ENCODE measurements at regions not wholly inside any gene's neighbourhood (a gene's known extent, or its start where the extent isn't known, plus 50 kb on each side); places are given as distances from the start of the nearest gene placed in this dataset.
"Not testable (repeated sequence)": the region's sequence is repeated elsewhere in the genome, so short reads cannot be mapped to it uniquely, and the experiment has no call there.

- DNase-seq, H3K4me3 Mint-ChIP-seq, H3K27me3 Mint-ChIP-seq, H3K27ac Mint-ChIP-seq, POLR2A ChIA-PET, H3K36me3 Mint-ChIP-seq, ATAC-seq, H3K4me1 Mint-ChIP-seq, H3K9me3 Mint-ChIP-seq: not testable (repeated sequence)
Measured at GRCh38 chr7:150063195-150063594, 189.4 kb downstream of the ATP6V0E2 start.

- not testable (repeated sequence) for H3K27ac Mint-ChIP-seq, H3K4me3 Mint-ChIP-seq
Measured at GRCh38 chr7:150069555-150070313, 196.0 kb downstream of the ATP6V0E2 start.

GRCh38 chr7:150077543-150077942, 203.8 kb downstream of the ATP6V0E2 start:
- H3K9me3 Mint-ChIP-seq, POLR2A ChIA-PET, H3K4me3 Mint-ChIP-seq, DNase-seq, H3K4me1 Mint-ChIP-seq, H3K27ac Mint-ChIP-seq, ATAC-seq, H3K36me3 Mint-ChIP-seq, H3K27me3 Mint-ChIP-seq: not testable (repeated sequence)

More at GRCh38 chr7:150069555-150070313, 196.0 kb downstream of the ATP6V0E2 start:
- POLR2A ChIA-PET, H3K9me3 Mint-ChIP-seq, H3K4me1 Mint-ChIP-seq, H3K36me3 Mint-ChIP-seq, ATAC-seq, H3K27me3 Mint-ChIP-seq, DNase-seq: not testable (repeated sequence)

- H3K4me3 Mint-ChIP-seq, H3K9me3 Mint-ChIP-seq, DNase-seq, H3K27ac Mint-ChIP-seq, H3K36me3 Mint-ChIP-seq, H3K4me1 Mint-ChIP-seq, ATAC-seq, POLR2A ChIA-PET: not testable (repeated sequence)
- H3K27me3 Mint-ChIP-seq, result peaks cover 10 to 29% (median 17%) of the 10 kb centered on the region in 5 donors
Measured at GRCh38 chr7:150081865-150082264, 208.1 kb downstream of the ATP6V0E2 start.

- H3K4me3 Mint-ChIP-seq, H3K9me3 Mint-ChIP-seq, H3K4me1 Mint-ChIP-seq, ATAC-seq, H3K27ac Mint-ChIP-seq, DNase-seq, H3K36me3 Mint-ChIP-seq, POLR2A ChIA-PET: not testable (repeated sequence)
- H3K27me3 Mint-ChIP-seq, result peaks cover 9 to 24% (median 13%) of the 10 kb centered on the region in 5 donors
Measured at GRCh38 chr7:150084724-150085123, 211.0 kb downstream of the ATP6V0E2 start.

GRCh38 chr7:150087478-150087877, 213.7 kb downstream of the ATP6V0E2 start:
- H3K27ac Mint-ChIP-seq, result not testable (repeated sequence)

GRCh38 chr7:150089139-150089538, 215.4 kb downstream of the ATP6V0E2 start:
- H3K9me3 Mint-ChIP-seq, POLR2A ChIA-PET, ATAC-seq, H3K36me3 Mint-ChIP-seq, H3K27ac Mint-ChIP-seq, H3K4me3 Mint-ChIP-seq, DNase-seq, H3K4me1 Mint-ChIP-seq: not testable (repeated sequence)
- H3K27me3 Mint-ChIP-seq, result peaks cover 8 to 15% (median 12%) of the 10 kb centered on the region in 5 donors

More at GRCh38 chr7:150087478-150087877, 213.7 kb downstream of the ATP6V0E2 start:
- H3K27me3 Mint-ChIP-seq, result peaks cover 8 to 19% (median 12%) of the 10 kb centered on the region in 5 donors
- POLR2A ChIA-PET, H3K36me3 Mint-ChIP-seq, H3K4me1 Mint-ChIP-seq, H3K4me3 Mint-ChIP-seq, H3K9me3 Mint-ChIP-seq, DNase-seq, ATAC-seq: not testable (repeated sequence)

GRCh38 chr7:150090776-150091175, 217.0 kb downstream of the ATP6V0E2 start:
- H3K27me3 Mint-ChIP-seq, H3K27ac Mint-ChIP-seq, ATAC-seq, H3K9me3 Mint-ChIP-seq, H3K4me3 Mint-ChIP-seq, H3K36me3 Mint-ChIP-seq, H3K4me1 Mint-ChIP-seq, DNase-seq, POLR2A ChIA-PET: not testable (repeated sequence)

- ATAC-seq, POLR2A ChIA-PET, H3K27me3 Mint-ChIP-seq, H3K36me3 Mint-ChIP-seq, H3K27ac Mint-ChIP-seq, H3K4me1 Mint-ChIP-seq, H3K9me3 Mint-ChIP-seq, H3K4me3 Mint-ChIP-seq, DNase-seq: not testable (repeated sequence)
Measured at GRCh38 chr7:150093897-150094296, 220.1 kb downstream of the ATP6V0E2 start.

GRCh38 chr7:150096213-150096994, 222.6 kb downstream of the ATP6V0E2 start:
- H3K27me3 Mint-ChIP-seq, ATAC-seq, DNase-seq, H3K4me3 Mint-ChIP-seq, H3K27ac Mint-ChIP-seq, H3K9me3 Mint-ChIP-seq, POLR2A ChIA-PET, H3K36me3 Mint-ChIP-seq, H3K4me1 Mint-ChIP-seq: not testable (repeated sequence)

- H3K9me3 Mint-ChIP-seq, POLR2A ChIA-PET, H3K4me3 Mint-ChIP-seq, DNase-seq, H3K27me3 Mint-ChIP-seq, ATAC-seq, H3K27ac Mint-ChIP-seq, H3K36me3 Mint-ChIP-seq, H3K4me1 Mint-ChIP-seq: not testable (repeated sequence)
Measured at GRCh38 chr7:150098592-150098991, 224.6 kb upstream of the LRRC61 start.

- POLR2A ChIA-PET, H3K9me3 Mint-ChIP-seq, H3K4me3 Mint-ChIP-seq, H3K27me3 Mint-ChIP-seq, H3K27ac Mint-ChIP-seq, H3K36me3 Mint-ChIP-seq, ATAC-seq, DNase-seq, H3K4me1 Mint-ChIP-seq: not testable (repeated sequence)
Measured at GRCh38 chr7:150101282-150101681, 221.9 kb upstream of the LRRC61 start.

GRCh38 chr7:150107283-150107682, 215.9 kb upstream of the LRRC61 start:
- H3K4me1 Mint-ChIP-seq, H3K9me3 Mint-ChIP-seq, H3K36me3 Mint-ChIP-seq, ATAC-seq, POLR2A ChIA-PET, DNase-seq, H3K27ac Mint-ChIP-seq, H3K4me3 Mint-ChIP-seq, H3K27me3 Mint-ChIP-seq: not testable (repeated sequence)
